DMS53 treated with DMSO at 0.1 percent for 48 hours (cell line): ENCODE measurements at regions not wholly inside any gene's neighbourhood (a gene's known extent, or its start where the extent isn't known, plus 50 kb on each side); places are given as distances from the start of the nearest gene placed in this dataset.

Source experiments
- DNase-seq: peaks from one replicate; lab custom pipeline; 2025; ENCODE audit not compliant: unreplicated experiment; lab: John Stamatoyannopoulos, UW

- DNase-seq = no peak
These were observed 156.5 kb upstream of the C14orf180 start for GRCh38 chr14:104422837-104423681.

GRCh38 chr14:104423701-104424405, 155.7 kb upstream of the C14orf180 start:
- no peak for DNase-seq

- no peak for DNase-seq
These were observed 155.0 kb upstream of the C14orf180 start for GRCh38 chr14:104424406-104425072.

GRCh38 chr14:104425171-104425681, 154.3 kb upstream of the C14orf180 start:
- no peak for DNase-seq

- no peak for DNase-seq
These were observed 153.6 kb upstream of the C14orf180 start for GRCh38 chr14:104425763-104426646.

- no peak for DNase-seq
These were observed 152.3 kb upstream of the C14orf180 start for GRCh38 chr14:104427131-104427851.

- no peak for DNase-seq
These were observed 151.2 kb upstream of the C14orf180 start for GRCh38 chr14:104428333-104428851.

GRCh38 chr14:104428860-104429259, 150.7 kb upstream of the C14orf180 start:
- DNase-seq = no peak

GRCh38 chr14:104429291-104429861, 150.2 kb upstream of the C14orf180 start:
- no peak for DNase-seq

GRCh38 chr14:104431351-104431928, 148.1 kb upstream of the C14orf180 start:
- no peak for DNase-seq

GRCh38 chr14:104431929-104432541, 147.5 kb upstream of the C14orf180 start:
- DNase-seq = no peak

- no peak for DNase-seq
These were observed 146.8 kb upstream of the C14orf180 start for GRCh38 chr14:104432611-104433231.

- DNase-seq = no peak
These were observed 146.0 kb upstream of the C14orf180 start for GRCh38 chr14:104433401-104434213.

- no peak for DNase-seq
These were observed 145.1 kb upstream of the C14orf180 start for GRCh38 chr14:104434214-104435076.

- DNase-seq = no peak
These were observed 144.2 kb upstream of the C14orf180 start for GRCh38 chr14:104435147-104436046.
